ENCODE measurements at regions not wholly inside any gene's neighbourhood (a gene's known extent, or its start where the extent isn't known, plus 50 kb on each side); places are given as distances from the start of the nearest gene placed in this dataset.

GRCh38 chr4:96295143-96295741 is 455.3 kb downstream of the PDHA2 start:
- TF ChIP-seq POLR2A (IDR thresholded peaks at IDR 0.05): no peak
- TF ChIP-seq CTCF (IDR thresholded peaks at IDR 0.05 in 4 of 5, conservative IDR thresholded peaks at IDR 0.05 in 1 of 5): no peak
